ENCODE measurements at regions not wholly inside any gene's neighbourhood (a gene's known extent, or its start where the extent isn't known, plus 50 kb on each side); places are given as distances from the start of the nearest gene placed in this dataset.
"Not testable (repeated sequence)": the region's sequence is repeated elsewhere in the genome, so short reads cannot be mapped to it uniquely, and the experiment has no call there.

DNA sequence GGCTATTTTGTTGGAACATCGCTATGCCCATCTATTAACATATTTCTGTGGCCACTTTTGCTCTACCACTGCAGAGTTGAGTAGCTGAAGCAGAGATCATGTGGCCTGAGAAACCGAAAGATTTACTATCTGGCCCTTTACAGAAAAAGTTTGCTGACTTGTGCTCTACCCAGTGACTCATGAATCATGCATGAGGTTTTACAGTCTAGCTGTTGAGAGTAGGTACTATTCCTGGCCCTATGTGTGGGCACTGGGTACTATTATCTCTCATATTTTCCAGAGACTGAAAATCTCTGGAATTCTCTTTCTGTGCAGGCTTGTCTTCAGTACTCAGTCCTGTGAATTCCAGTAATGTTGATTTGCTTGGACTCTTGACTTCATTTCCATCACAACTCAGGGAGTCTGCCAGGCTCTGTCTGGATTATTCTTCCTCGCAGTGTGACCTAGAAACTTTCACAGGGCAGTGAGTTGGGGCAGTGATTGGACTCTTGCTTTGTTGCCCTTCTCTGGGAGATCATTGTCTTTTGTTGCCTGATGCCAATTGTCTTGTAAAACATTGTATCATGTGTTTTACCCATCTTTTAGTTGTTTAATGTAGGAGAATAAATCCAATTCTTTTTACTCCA, 121.3 kb upstream of the PRSS12 start:
- intact Hi-C loops (cut with micrococcal nuclease); H3K9me3 ChIP-seq (ENCODE audit: control insufficient read depth in 1 of 2, low read length in 2 of 2); H3K27ac Mint-ChIP-seq; H3K4me3 Mint-ChIP-seq; H3K36me3 ChIP-seq (ENCODE audit: insufficient read depth, low read length); CTCF ChIA-PET (ENCODE audit: partially characterized antibody); H3K4me1 Mint-ChIP-seq; POLR2A ChIA-PET (ENCODE audit: partially characterized antibody); H3K27me3 ChIP-seq (ENCODE audit: insufficient read depth, low read length); H3K27ac ChIP-seq (ENCODE audit: low read depth, low read length); H3K36me3 Mint-ChIP-seq; H3K4me1 ChIP-seq (ENCODE audit: insufficient read depth, low read length); DNase-seq; H3K27me3 Mint-ChIP-seq; H3K9me3 Mint-ChIP-seq; H3K4me3 ChIP-seq (ENCODE audit: low read length in 2 of 2): not testable (repeated sequence)

DNA sequence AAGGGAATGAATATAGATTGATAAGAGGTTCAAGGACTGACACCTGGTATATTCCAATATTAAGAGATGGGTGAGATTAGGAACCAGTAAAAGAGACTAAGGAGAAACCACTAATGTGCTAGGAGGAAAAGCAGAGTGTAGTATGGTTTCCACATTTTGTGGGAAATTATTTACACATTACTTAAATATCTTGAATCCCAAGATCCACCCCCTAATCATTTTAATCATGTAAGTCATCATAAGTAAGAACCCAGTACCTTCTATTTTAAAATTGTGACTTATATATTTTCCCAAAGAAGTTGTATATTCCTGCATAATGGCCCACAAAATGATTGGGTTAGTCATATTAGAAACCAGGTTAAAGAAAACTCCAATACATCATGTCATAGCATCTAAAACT, 122.0 kb upstream of the PRSS12 start:
- H3K4me3 ChIP-seq (ENCODE audit: low read length in 2 of 2); H3K27ac Mint-ChIP-seq; CTCF ChIA-PET (ENCODE audit: partially characterized antibody); H3K9me3 ChIP-seq (ENCODE audit: control insufficient read depth in 1 of 2, low read length in 2 of 2); intact Hi-C loops (cut with micrococcal nuclease); POLR2A ChIA-PET (ENCODE audit: partially characterized antibody); H3K4me1 ChIP-seq (ENCODE audit: insufficient read depth, low read length); H3K9me3 Mint-ChIP-seq; H3K36me3 Mint-ChIP-seq; H3K27me3 Mint-ChIP-seq; H3K27me3 ChIP-seq (ENCODE audit: insufficient read depth, low read length); H3K36me3 ChIP-seq (ENCODE audit: insufficient read depth, low read length); DNase-seq; H3K27ac ChIP-seq (ENCODE audit: low read depth, low read length); H3K4me3 Mint-ChIP-seq; H3K4me1 Mint-ChIP-seq: not testable (repeated sequence)

DNA sequence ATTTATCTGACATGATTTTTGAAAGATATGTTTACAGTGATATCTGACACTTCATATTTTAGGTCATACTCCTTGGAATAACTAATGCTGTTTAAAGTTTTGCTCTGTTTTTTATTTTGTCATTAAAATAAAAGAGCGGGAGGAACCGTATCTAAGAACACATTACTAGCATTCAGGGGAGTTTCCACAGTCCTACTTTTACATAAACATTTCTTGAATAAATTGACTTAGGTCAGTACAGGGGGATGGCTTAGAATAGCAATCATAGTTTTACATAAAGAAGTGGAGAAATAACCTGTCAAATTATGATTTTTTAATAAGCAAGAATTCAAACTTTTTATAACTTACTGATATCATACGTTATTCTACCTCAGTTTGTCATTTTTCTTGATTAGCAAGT, 123.1 kb upstream of the PRSS12 start:
- H3K27me3 Mint-ChIP-seq; H3K4me1 Mint-ChIP-seq; CTCF ChIA-PET (ENCODE audit: partially characterized antibody): not testable (repeated sequence)

DNA sequence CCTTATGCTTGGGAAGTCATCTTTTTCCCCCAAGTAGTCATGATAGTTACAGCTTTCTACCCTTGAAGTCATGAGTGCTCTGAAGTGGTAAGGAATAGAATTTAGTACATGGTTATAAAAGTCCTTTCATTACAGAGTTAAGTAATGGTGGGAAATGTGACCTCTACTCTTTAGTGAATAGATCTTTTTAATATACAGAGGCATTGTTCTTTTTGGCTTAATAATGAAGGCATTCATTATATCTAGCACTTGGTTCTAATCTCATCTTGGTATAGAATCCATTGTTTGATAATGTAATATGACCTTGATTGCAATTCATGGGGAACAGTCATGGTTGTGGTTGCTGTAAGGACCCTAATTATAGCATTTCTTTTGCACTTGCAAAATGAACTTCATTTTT, 125.0 kb upstream of the PRSS12 start:
- H3K36me3 Mint-ChIP-seq; H3K4me3 ChIP-seq (ENCODE audit: low read length in 2 of 2); CTCF ChIA-PET (ENCODE audit: partially characterized antibody); H3K27me3 Mint-ChIP-seq; H3K27ac Mint-ChIP-seq; H3K9me3 Mint-ChIP-seq; H3K27ac ChIP-seq (ENCODE audit: low read depth, low read length); H3K9me3 ChIP-seq (ENCODE audit: control insufficient read depth in 1 of 2, low read length in 2 of 2); H3K27me3 ChIP-seq (ENCODE audit: insufficient read depth, low read length); H3K4me1 Mint-ChIP-seq; POLR2A ChIA-PET (ENCODE audit: partially characterized antibody); H3K36me3 ChIP-seq (ENCODE audit: insufficient read depth, low read length); DNase-seq; intact Hi-C loops (cut with micrococcal nuclease); H3K4me3 Mint-ChIP-seq; H3K4me1 ChIP-seq (ENCODE audit: insufficient read depth, low read length): not testable (repeated sequence)

More for the DNA sequence above, 123.1 kb upstream of the PRSS12 start:
- H3K36me3 Mint-ChIP-seq; H3K36me3 ChIP-seq (ENCODE audit: insufficient read depth, low read length); H3K9me3 Mint-ChIP-seq; DNase-seq; H3K27me3 ChIP-seq (ENCODE audit: insufficient read depth, low read length); H3K4me3 ChIP-seq (ENCODE audit: low read length in 2 of 2); H3K9me3 ChIP-seq (ENCODE audit: control insufficient read depth in 1 of 2, low read length in 2 of 2); H3K4me3 Mint-ChIP-seq; H3K4me1 ChIP-seq (ENCODE audit: insufficient read depth, low read length); POLR2A ChIA-PET (ENCODE audit: partially characterized antibody); H3K27ac ChIP-seq (ENCODE audit: low read depth, low read length); intact Hi-C loops (cut with micrococcal nuclease); H3K27ac Mint-ChIP-seq: not testable (repeated sequence)

DNA sequence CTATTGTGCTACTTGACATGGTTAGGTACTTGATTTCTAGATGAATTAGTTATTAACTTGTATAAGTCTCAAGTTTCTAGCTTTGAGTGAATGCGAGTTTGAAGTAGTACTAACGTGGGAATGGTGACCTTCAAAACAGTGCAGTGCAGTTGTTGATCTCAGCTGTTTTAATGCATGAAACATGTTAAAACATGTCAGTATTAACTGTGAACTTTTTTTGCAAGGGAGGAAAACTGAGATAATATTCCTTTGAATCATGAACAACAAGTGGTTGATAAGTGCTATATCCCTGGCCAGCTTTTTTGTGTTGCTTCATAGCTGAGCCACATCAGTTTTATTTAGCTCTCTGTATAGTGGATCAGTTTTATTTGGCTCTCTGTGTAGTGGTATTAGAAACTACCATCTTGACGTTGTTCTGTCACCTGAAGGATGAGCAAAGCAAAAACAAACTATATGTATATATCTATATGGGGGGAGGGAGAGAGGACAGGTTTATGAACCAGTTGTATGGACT, 133.1 kb upstream of the PRSS12 start:
- DNase-seq; H3K9me3 ChIP-seq (ENCODE audit: control insufficient read depth in 1 of 2, low read length in 2 of 2); POLR2A ChIA-PET (ENCODE audit: partially characterized antibody); H3K4me1 ChIP-seq (ENCODE audit: insufficient read depth, low read length); CTCF ChIA-PET (ENCODE audit: partially characterized antibody); H3K27me3 ChIP-seq (ENCODE audit: insufficient read depth, low read length); H3K4me1 Mint-ChIP-seq; H3K4me3 ChIP-seq (ENCODE audit: low read length in 2 of 2); H3K27ac ChIP-seq (ENCODE audit: low read depth, low read length); intact Hi-C loops (cut with micrococcal nuclease); H3K27me3 Mint-ChIP-seq; H3K9me3 Mint-ChIP-seq; H3K27ac Mint-ChIP-seq; H3K4me3 Mint-ChIP-seq; H3K36me3 ChIP-seq (ENCODE audit: insufficient read depth, low read length); H3K36me3 Mint-ChIP-seq: not testable (repeated sequence)

DNA sequence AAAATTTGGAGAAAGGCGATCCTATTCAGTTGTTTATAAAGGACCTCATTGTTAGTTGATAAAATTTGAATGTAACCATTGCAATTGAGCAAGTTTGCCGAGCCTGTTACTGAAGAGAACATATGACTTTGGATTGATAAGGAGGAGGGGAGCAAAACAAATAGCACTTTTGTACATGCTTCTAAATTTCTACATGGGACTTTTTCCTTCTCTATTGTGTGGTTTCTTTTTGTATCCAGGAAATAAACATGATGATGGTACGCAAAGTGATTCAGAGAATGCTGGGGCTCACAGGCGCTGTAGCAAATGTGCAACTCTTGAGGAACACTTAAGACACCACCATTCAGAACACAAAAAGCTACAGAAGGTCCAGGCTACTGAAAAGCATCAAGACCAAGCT, 140.2 kb upstream of the PRSS12 start:
- POLR2A ChIA-PET (ENCODE audit: partially characterized antibody); CTCF ChIA-PET (ENCODE audit: partially characterized antibody); DNase-seq; H3K9me3 ChIP-seq (ENCODE audit: control insufficient read depth in 1 of 2, low read length in 2 of 2); intact Hi-C loops (cut with micrococcal nuclease); H3K36me3 ChIP-seq (ENCODE audit: insufficient read depth, low read length); H3K27me3 ChIP-seq (ENCODE audit: insufficient read depth, low read length); H3K4me1 Mint-ChIP-seq; H3K9me3 Mint-ChIP-seq; H3K4me1 ChIP-seq (ENCODE audit: insufficient read depth, low read length); H3K27ac ChIP-seq (ENCODE audit: low read depth, low read length); H3K36me3 Mint-ChIP-seq; H3K27ac Mint-ChIP-seq; H3K27me3 Mint-ChIP-seq; H3K4me3 Mint-ChIP-seq; H3K4me3 ChIP-seq (ENCODE audit: low read length in 2 of 2): not testable (repeated sequence)

DNA sequence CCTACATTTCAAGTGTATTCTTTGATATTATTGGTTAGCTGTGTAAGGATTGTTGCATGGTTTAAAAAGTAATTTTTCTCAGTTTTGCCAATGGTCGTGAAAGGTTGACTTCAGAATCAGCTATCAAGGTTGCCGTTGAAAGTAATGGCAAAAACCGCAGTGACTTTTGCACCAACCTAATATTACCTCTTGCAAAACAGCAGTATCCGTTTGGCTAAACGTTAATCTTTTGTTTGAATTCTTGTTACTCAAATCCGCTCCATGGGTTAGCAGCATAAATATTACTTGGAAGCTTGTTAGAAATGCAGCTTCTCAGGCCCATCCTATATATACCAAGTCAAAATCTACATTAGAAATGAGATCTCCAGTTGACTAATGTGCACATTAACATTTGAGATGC, 141.6 kb upstream of the PRSS12 start:
- H3K9me3 Mint-ChIP-seq; H3K4me1 ChIP-seq (ENCODE audit: insufficient read depth, low read length); H3K27ac ChIP-seq (ENCODE audit: low read depth, low read length); H3K27ac Mint-ChIP-seq; intact Hi-C loops (cut with micrococcal nuclease); CTCF ChIA-PET (ENCODE audit: partially characterized antibody); H3K27me3 Mint-ChIP-seq; H3K36me3 ChIP-seq (ENCODE audit: insufficient read depth, low read length); H3K9me3 ChIP-seq (ENCODE audit: control insufficient read depth in 1 of 2, low read length in 2 of 2); DNase-seq; H3K36me3 Mint-ChIP-seq; H3K27me3 ChIP-seq (ENCODE audit: insufficient read depth, low read length); POLR2A ChIA-PET (ENCODE audit: partially characterized antibody); H3K4me3 Mint-ChIP-seq; H3K4me1 Mint-ChIP-seq; H3K4me3 ChIP-seq (ENCODE audit: low read length in 2 of 2): not testable (repeated sequence)

DNA sequence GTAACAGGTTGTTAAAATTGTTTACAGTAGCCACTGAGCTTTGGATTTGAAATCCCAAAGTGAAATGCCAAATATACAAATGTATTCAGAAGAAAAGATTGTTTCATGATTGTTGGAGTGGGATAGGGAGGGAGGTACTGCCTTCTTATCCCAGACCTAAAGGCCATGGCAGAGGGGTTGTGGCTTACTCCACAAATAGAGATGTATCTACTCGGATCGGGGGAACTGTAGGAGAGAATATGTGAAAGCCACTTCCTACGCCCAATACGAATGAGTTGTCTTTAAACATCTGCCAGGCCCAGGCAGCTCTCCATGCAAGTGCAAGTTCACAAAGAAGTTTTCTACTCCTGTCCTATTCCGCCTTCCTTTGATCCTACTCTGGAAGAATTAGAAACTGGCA, 150.2 kb upstream of the PRSS12 start:
- H3K27ac ChIP-seq (ENCODE audit: low read depth, low read length); H3K4me1 Mint-ChIP-seq; H3K36me3 Mint-ChIP-seq; POLR2A ChIA-PET (ENCODE audit: partially characterized antibody); H3K27ac Mint-ChIP-seq; H3K4me1 ChIP-seq (ENCODE audit: insufficient read depth, low read length); H3K9me3 ChIP-seq (ENCODE audit: control insufficient read depth in 1 of 2, low read length in 2 of 2); H3K27me3 Mint-ChIP-seq; CTCF ChIA-PET (ENCODE audit: partially characterized antibody); H3K36me3 ChIP-seq (ENCODE audit: insufficient read depth, low read length); H3K9me3 Mint-ChIP-seq; H3K27me3 ChIP-seq (ENCODE audit: insufficient read depth, low read length); DNase-seq; H3K4me3 ChIP-seq (ENCODE audit: low read length in 2 of 2); intact Hi-C loops (cut with micrococcal nuclease); H3K4me3 Mint-ChIP-seq: not testable (repeated sequence)
